ENCODE measurements at regions not wholly inside any gene's neighbourhood (a gene's known extent, or its start where the extent isn't known, plus 50 kb on each side); places are given as distances from the start of the nearest gene placed in this dataset.

DNA sequence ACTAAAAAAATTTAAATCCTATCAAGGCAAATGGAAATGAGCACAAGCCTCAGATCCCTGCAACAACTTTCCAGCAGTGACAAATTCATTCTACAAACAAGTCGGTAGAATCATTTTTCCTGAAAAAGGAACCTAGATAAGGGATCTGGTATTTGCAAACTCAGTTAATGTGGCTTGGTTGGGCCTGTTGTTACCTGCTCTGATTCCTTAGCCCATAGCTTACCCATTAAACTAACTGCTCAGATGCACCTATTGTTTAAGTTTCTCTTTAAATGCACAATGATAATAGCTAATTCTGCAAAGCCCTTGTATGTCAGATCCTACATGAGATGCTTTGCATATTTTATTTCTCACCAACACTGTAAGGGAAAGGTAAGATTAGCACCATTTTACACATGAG, 377.4 kb upstream of the RGMA start:
- H3K9ac ChIP-seq (ENCODE audit: extremely low read depth, low read length, poor library complexity, severe bottlenecking): no peak overlapping the region

DNA sequence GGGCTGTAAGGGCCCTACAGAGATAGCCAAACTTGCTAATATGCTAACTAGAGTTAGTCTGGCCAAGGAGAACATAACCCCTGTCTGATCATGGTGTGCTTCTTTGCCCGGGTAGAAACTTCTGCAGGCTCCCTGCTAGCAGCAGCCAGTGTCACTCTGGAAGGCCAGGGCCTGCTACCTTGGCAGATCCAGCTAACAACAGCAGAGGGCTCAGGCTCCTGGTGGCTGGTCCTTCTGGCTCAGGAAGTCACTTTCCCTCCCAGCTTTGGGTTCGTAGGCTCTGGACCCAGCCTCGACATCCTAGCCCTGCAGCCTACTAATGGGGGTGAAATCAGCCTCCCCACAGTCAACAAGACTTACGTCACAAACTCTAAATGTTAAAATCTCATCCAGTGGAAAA, 373.7 kb upstream of the RGMA start:
- 89 to 90% methylated on average over 3 to 4 of the region's 4 CpGs for WGBS, 2 experiments (ENCODE audit: insufficient coverage in 1 of 2, insufficient read length in 1 of 2)
- H3K9me3 Mint-ChIP-seq: no peaks in the 10 kb centered on the region

More for the DNA sequence above, 377.4 kb upstream of the RGMA start:
- H3K36me3 Mint-ChIP-seq (ENCODE audit: low read depth): no peaks in the 10 kb centered on the region
- no peaks in the 10 kb centered on the region for H3K27me3 Mint-ChIP-seq (ENCODE audit: insufficient read depth)
- H3K4me3 ChIP-seq (ENCODE audit: low read length): no peak overlapping the region
- H3K27me3 ChIP-seq (ENCODE audit: control insufficient read depth, insufficient read depth, low read length, poor library complexity, severe bottlenecking): no peaks in the 10 kb centered on the region
- 93% methylated on average over 1 of the region's 1 CpG; no CpG with 5 or more reads in 1 of the 2 experiments for WGBS, 2 experiments (ENCODE audit: insufficient coverage in 1 of 2, insufficient read length in 1 of 2)
- H3K9me3 Mint-ChIP-seq: no peaks in the 10 kb centered on the region
- H3K4me3 Mint-ChIP-seq: no peak overlapping the region
- H3K4me1 ChIP-seq (ENCODE audit: control insufficient read depth, insufficient read depth, low read length): no peaks in the 10 kb centered on the region
- H3K27ac Mint-ChIP-seq: no peak overlapping the region
- DNase-seq: no peak
- TF ChIP-seq, protein P1, sequence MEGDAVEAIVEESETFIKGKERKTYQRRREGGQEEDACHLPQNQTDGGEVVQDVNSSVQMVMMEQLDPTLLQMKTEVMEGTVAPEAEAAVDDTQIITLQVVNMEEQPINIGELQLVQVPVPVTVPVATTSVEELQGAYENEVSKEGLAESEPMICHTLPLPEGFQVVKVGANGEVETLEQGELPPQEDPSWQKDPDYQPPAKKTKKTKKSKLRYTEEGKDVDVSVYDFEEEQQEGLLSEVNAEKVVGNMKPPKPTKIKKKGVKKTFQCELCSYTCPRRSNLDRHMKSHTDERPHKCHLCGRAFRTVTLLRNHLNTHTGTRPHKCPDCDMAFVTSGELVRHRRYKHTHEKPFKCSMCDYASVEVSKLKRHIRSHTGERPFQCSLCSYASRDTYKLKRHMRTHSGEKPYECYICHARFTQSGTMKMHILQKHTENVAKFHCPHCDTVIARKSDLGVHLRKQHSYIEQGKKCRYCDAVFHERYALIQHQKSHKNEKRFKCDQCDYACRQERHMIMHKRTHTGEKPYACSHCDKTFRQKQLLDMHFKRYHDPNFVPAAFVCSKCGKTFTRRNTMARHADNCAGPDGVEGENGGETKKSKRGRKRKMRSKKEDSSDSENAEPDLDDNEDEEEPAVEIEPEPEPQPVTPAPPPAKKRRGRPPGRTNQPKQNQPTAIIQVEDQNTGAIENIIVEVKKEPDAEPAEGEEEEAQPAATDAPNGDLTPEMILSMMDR (conservative IDR thresholded peaks at IDR 0.05): no peak
- no peaks in the 10 kb centered on the region for H3K9me3 ChIP-seq (ENCODE audit: control insufficient read depth, low read length)
- no peaks in the 10 kb centered on the region for H3K36me3 ChIP-seq (ENCODE audit: control insufficient read depth, insufficient read depth, low read length)
- H3K27ac ChIP-seq (ENCODE audit: low read depth, low read length): no peak overlapping the region
- H3K4me1 Mint-ChIP-seq: peaks cover 10% of the 10 kb centered on the region

DNA sequence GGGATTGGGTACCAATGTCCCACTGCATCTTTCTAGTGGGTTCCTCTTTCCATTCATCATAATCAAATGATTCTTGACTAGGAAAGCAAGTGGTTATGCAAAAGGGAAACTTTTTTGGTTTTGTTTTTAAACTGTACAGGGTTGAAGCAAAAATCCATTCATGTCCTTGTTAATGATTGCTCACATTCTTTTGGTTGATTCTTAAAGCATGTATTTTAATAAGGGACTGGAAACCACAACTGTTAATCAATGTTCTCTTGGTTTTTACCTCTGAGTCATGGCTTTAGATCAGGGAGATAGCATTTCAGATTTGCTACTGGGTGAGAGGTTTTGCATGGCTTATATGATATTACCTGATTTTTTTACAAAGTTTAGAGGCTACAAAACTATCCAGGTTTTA, 371.7 kb upstream of the RGMA start:
- Mint-ChIP-seq H3K36me3 (ENCODE audit: low read depth) (no peaks in the 10 kb centered on the region), H3K4me1 (peaks cover 10% of the 10 kb centered on the region), H3K27ac (no peak overlapping the region), H3K4me3 (no peak overlapping the region), H3K9me3 (no peaks in the 10 kb centered on the region), H3K27me3 (ENCODE audit: insufficient read depth) (no peaks in the 10 kb centered on the region)
- TF ChIP-seq, protein P1 (conservative IDR thresholded peaks at IDR 0.05): no peak
- Histone ChIP-seq H3K4me3 (ENCODE audit: low read length) (no peak overlapping the region), H3K4me1 (ENCODE audit: control insufficient read depth, insufficient read depth, low read length) (no peaks in the 10 kb centered on the region), H3K9ac (ENCODE audit: extremely low read depth, low read length, poor library complexity, severe bottlenecking) (no peak overlapping the region), H3K27me3 (ENCODE audit: control insufficient read depth, insufficient read depth, low read length, poor library complexity, severe bottlenecking) (no peaks in the 10 kb centered on the region), H3K9me3 (ENCODE audit: control insufficient read depth, low read length) (no peaks in the 10 kb centered on the region), H3K36me3 (ENCODE audit: control insufficient read depth, insufficient read depth, low read length) (no peaks in the 10 kb centered on the region), H3K27ac (ENCODE audit: low read depth, low read length) (no peak overlapping the region)
- DNase-seq: no peak

More for the DNA sequence above, 373.7 kb upstream of the RGMA start:
- Mint-ChIP-seq H3K4me3 (no peak overlapping the region), H3K36me3 (ENCODE audit: low read depth) (no peaks in the 10 kb centered on the region), H3K27me3 (ENCODE audit: insufficient read depth) (no peaks in the 10 kb centered on the region), H3K27ac (no peak overlapping the region), H3K4me1 (peaks cover 10% of the 10 kb centered on the region)
- Histone ChIP-seq H3K9me3 (ENCODE audit: control insufficient read depth, low read length) (no peaks in the 10 kb centered on the region), H3K36me3 (ENCODE audit: control insufficient read depth, insufficient read depth, low read length) (no peaks in the 10 kb centered on the region), H3K27ac (ENCODE audit: low read depth, low read length) (no peak overlapping the region), H3K27me3 (ENCODE audit: control insufficient read depth, insufficient read depth, low read length, poor library complexity, severe bottlenecking) (no peaks in the 10 kb centered on the region), H3K4me1 (ENCODE audit: control insufficient read depth, insufficient read depth, low read length) (no peaks in the 10 kb centered on the region), H3K9ac (ENCODE audit: extremely low read depth, low read length, poor library complexity, severe bottlenecking) (no peak overlapping the region), H3K4me3 (ENCODE audit: low read length) (no peak overlapping the region)
- no peak for DNase-seq
- TF ChIP-seq, protein P1 (conservative IDR thresholded peaks at IDR 0.05): peak; percentile 56

Measured in endodermal cell (in vitro differentiated cells).